Testis (tissue), 2 donors: ENCODE measurements at regions not wholly inside any gene's neighbourhood (a gene's known extent, or its start where the extent isn't known, plus 50 kb on each side); places are given as distances from the start of the nearest gene placed in this dataset.

Source experiments
- POLR2A ChIP-seq: fragments of 450-650 bp; IDR thresholded peaks from one replicate; pipeline ENCODE4 v1.6.1; 2017; ENCODE audit warnings: antibody characterized with exemption, mild to moderate bottlenecking, moderate library complexity
- TF ChIP-seq, protein P1 (sequence below), 3 experiments: fragments of 450-650 bp in 2 of 3; fragments of 200-600 bp in 1 of 3; sonication (generic) in 1 of 3; IDR thresholded peaks; one replicate each; pipeline ENCODE4 v1.5.1; 2016 to 2019; ENCODE audit warnings: antibody characterized with exemption in 3 of 3, mild to moderate bottlenecking in 2 of 3, moderate library complexity in 1 of 3

DNA sequence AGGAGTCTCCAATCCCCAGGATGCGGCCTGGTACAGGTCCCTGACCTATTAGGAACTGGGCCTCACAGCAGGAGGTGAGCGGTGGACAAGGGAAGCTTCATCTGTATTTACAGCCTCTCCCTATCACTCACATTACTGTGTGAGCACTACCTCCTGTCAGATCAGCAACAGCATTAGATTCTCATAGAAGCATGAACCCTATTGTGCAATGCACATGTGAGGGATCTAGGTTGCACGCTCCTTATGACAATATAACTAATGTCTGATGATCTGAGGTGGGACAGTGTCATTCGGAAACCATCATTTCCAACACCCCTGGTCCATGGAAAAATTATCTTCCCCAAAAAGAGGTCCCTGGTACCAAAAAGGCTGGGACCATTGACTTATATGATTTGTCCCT is 1000.5 kb downstream of the FLRT2 start:
- TF ChIP-seq, protein P1, sequence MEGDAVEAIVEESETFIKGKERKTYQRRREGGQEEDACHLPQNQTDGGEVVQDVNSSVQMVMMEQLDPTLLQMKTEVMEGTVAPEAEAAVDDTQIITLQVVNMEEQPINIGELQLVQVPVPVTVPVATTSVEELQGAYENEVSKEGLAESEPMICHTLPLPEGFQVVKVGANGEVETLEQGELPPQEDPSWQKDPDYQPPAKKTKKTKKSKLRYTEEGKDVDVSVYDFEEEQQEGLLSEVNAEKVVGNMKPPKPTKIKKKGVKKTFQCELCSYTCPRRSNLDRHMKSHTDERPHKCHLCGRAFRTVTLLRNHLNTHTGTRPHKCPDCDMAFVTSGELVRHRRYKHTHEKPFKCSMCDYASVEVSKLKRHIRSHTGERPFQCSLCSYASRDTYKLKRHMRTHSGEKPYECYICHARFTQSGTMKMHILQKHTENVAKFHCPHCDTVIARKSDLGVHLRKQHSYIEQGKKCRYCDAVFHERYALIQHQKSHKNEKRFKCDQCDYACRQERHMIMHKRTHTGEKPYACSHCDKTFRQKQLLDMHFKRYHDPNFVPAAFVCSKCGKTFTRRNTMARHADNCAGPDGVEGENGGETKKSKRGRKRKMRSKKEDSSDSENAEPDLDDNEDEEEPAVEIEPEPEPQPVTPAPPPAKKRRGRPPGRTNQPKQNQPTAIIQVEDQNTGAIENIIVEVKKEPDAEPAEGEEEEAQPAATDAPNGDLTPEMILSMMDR (IDR thresholded peaks at IDR 0.05), result no peak
- no peak for TF ChIP-seq POLR2A
